ENCODE measurements at regions not wholly inside any gene's neighbourhood (a gene's known extent, or its start where the extent isn't known, plus 50 kb on each side); places are given as distances from the start of the nearest gene placed in this dataset.

GRCh38 chr22:49393526-49393925, 434.1 kb downstream of the BRD1 start:
- TF ChIP-seq EZH2 (IDR thresholded peaks at IDR 0.05) = no peak
- TF ChIP-seq POLR2AphosphoS5 (IDR thresholded peaks at IDR 0.05; ENCODE audit: borderline replicate concordance, low read depth, low read length) = no peak
- no peak for TF ChIP-seq FOXP2 (optimal IDR thresholded peaks at IDR 0.05; ENCODE audit: control extremely low read depth, extremely low read length, insufficient read depth)
